ENCODE measurements at regions not wholly inside any gene's neighbourhood (a gene's known extent, or its start where the extent isn't known, plus 50 kb on each side); places are given as distances from the start of the nearest gene placed in this dataset.

DNA sequence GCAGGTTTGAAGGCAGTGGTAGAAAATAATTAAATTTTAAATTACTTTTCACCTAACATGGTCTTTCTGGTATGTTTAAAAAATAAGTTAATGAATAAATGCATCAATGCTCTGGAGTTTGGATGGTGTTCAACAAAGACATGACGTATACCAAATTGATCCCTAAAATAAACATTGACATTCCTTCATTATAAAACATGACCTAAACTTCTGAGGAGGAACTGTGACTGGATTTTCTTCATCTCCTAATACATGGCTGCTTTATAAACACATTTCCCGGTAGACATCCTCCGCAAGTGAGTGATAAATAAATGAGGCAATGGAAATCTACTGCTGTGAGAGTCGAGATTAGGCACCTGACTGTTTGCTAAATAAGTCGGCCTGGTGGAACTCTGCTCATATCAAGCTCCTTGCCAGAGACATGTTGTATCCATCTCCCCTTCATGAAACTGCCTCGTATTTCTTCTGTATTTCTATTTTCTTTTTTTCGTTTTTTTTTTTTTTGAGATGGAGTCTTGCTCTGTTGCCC lies 362.3 kb downstream of the RNF144A start:
- TF ChIP-seq CTCF (IDR thresholded peaks at IDR 0.05), result no peak
- TF ChIP-seq POLR2A (IDR thresholded peaks at IDR 0.05), result no peak
